ENCODE measurements at regions not wholly inside any gene's neighbourhood (a gene's known extent, or its start where the extent isn't known, plus 50 kb on each side); places are given as distances from the start of the nearest gene placed in this dataset.

GRCh38 chr7:109158246-109158645 lies 588.6 kb downstream of the DNAJB9 start:
- Histone ChIP-seq H3K27ac (no peak overlapping the region), H3K27me3 (no peaks in the 10 kb centered on the region), H3K36me3 (no peaks in the 10 kb centered on the region), H3K4me1 (no peaks in the 10 kb centered on the region), H3K9me3 (no peaks in the 10 kb centered on the region), H3K4me3 (replicated peaks in 1 of 3) (no peak overlapping the region)
- intact Hi-C loops (cut with DNase I), result no loop called here
- DNase-seq, result no peak
- TF ChIP-seq CTCF (IDR thresholded peaks at IDR 0.05) (no peak), POLR2A (IDR thresholded peaks at IDR 0.05) (no peak)
- WGBS, 2 donors, result 40 to 52% methylated on average over 3 of the region's 3 CpGs

GRCh38 chr7:109176661-109177060 lies 607.0 kb downstream of the DNAJB9 start:
- no peaks in the 10 kb centered on the region for H3K4me1 ChIP-seq
- intact Hi-C loops (cut with DNase I), result no loop called here
- DNase-seq, result no peak
- no peaks in the 10 kb centered on the region for H3K27me3 ChIP-seq
- H3K4me3 ChIP-seq (replicated peaks in 1 of 3), result no peak overlapping the region
- no peak overlapping the region for H3K27ac ChIP-seq
- TF ChIP-seq CTCF (IDR thresholded peaks at IDR 0.05) (no peak), POLR2A (IDR thresholded peaks at IDR 0.05) (no peak)
- no peaks in the 10 kb centered on the region for H3K36me3 ChIP-seq
- H3K9me3 ChIP-seq, result no peaks in the 10 kb centered on the region

GRCh38 chr7:109178342-109178741 lies 608.7 kb downstream of the DNAJB9 start:
- no peaks in the 10 kb centered on the region for H3K27me3 ChIP-seq
- WGBS, 2 donors, result 93 to 94% methylated on average over 2 of the region's 2 CpGs
- no peak overlapping the region for H3K27ac ChIP-seq
- H3K36me3 ChIP-seq, result no peaks in the 10 kb centered on the region
- H3K9me3 ChIP-seq, result no peaks in the 10 kb centered on the region
- DNase-seq, result no peak
- intact Hi-C loops (cut with DNase I), result no loop called here
- no peak for TF ChIP-seq POLR2A (IDR thresholded peaks at IDR 0.05)
- no peak for TF ChIP-seq CTCF (IDR thresholded peaks at IDR 0.05)
- no peak overlapping the region for H3K4me3 ChIP-seq (replicated peaks in 1 of 3)
- H3K4me1 ChIP-seq, result no peaks in the 10 kb centered on the region

- H3K36me3 ChIP-seq, result no peaks in the 10 kb centered on the region
- DNase-seq, result no peak
- no peak overlapping the region for H3K4me3 ChIP-seq (replicated peaks in 1 of 3)
- no peak overlapping the region for H3K27ac ChIP-seq
- WGBS, 2 donors, result 74 to 80% methylated on average over 3 of the region's 3 CpGs
- no peaks in the 10 kb centered on the region for H3K4me1 ChIP-seq
- H3K27me3 ChIP-seq, result no peaks in the 10 kb centered on the region
- intact Hi-C loops (cut with DNase I), result no loop called here
- TF ChIP-seq CTCF (IDR thresholded peaks at IDR 0.05) (no peak), POLR2A (IDR thresholded peaks at IDR 0.05) (no peak)
- H3K9me3 ChIP-seq, result no peaks in the 10 kb centered on the region
These were observed 609.9 kb downstream of the DNAJB9 start for GRCh38 chr7:109179601-109180000.

GRCh38 chr7:109190766-109191398 lies 621.2 kb downstream of the DNAJB9 start:
- H3K27ac ChIP-seq, result no peak overlapping the region
- 87 to 88% methylated on average over 2 of the region's 2 CpGs for WGBS, 2 donors
- no peaks in the 10 kb centered on the region for H3K27me3 ChIP-seq
- TF ChIP-seq CTCF (IDR thresholded peaks at IDR 0.05) (no peak), POLR2A (IDR thresholded peaks at IDR 0.05) (no peak)
- H3K4me3 ChIP-seq (replicated peaks in 1 of 3), result no peak overlapping the region
- H3K9me3 ChIP-seq, result no peaks in the 10 kb centered on the region
- intact Hi-C loops (cut with DNase I), result no loop called here
- DNase-seq, result no peak
- H3K4me1 ChIP-seq, result no peaks in the 10 kb centered on the region
- H3K36me3 ChIP-seq, result no peaks in the 10 kb centered on the region

Data from thyroid gland (tissue), 4 donors.